Heart left ventricle (tissue), 16 donors: ENCODE measurements at regions not wholly inside any gene's neighbourhood (a gene's known extent, or its start where the extent isn't known, plus 50 kb on each side); places are given as distances from the start of the nearest gene placed in this dataset.

ENCODE experiments used
- ATAC-seq, 4 donors: fragments of 200-7000 bp; cut with Tn5 transposase; one replicate each; pipeline ENCODE4 v1.9.1; 2020 to 2022; ENCODE audit warnings: moderate library complexity in 4 of 4, mild to moderate bottlenecking in 3 of 4, moderate number of reproducible peaks in 1 of 4
- DNase-seq, 5 donors: peaks; one replicate each; pipeline ENCODE4 v3.0.0-alpha.2; 2020
- H3K27ac ChIP-seq, 12 donors: fragments of 200-600 bp; sonication (generic) in 4 of 12; one replicate each; pipeline versions ENCODE4 v1.5.0 to v1.8.0; 2016 to 2022; ENCODE audit warnings: mild to moderate bottlenecking in 2 of 12
- H3K27me3 ChIP-seq, 9 donors: fragments of 200-600 bp; sonication (generic) in 2 of 9; one replicate each; pipeline versions ENCODE4 v1.5.1 to v1.8.0; 2016 to 2022; ENCODE audit warnings: mild to moderate bottlenecking in 3 of 9
- H3K36me3 ChIP-seq, 9 donors: fragments of 200-600 bp; sonication (generic) in 2 of 9; one replicate each; pipeline versions ENCODE4 v1.5.0 to v1.8.0; 2018 to 2022; ENCODE audit warnings: mild to moderate bottlenecking in 2 of 9
- H3K4me1 ChIP-seq, 12 donors: fragments of 200-600 bp; sonication (generic) in 4 of 12; one replicate each; pipeline versions ENCODE4 v1.5.0 to v1.8.0; 2016 to 2022; ENCODE audit warnings: mild to moderate bottlenecking in 3 of 12
- H3K4me3 ChIP-seq, 12 donors: fragments of 200-600 bp; sonication (generic) in 4 of 12; one replicate each; pipeline versions ENCODE4 v1.5.0 to v1.8.0; 2017 to 2022; ENCODE audit warnings: mild to moderate bottlenecking in 9 of 12, moderate library complexity in 4 of 12
- H3K9me3 ChIP-seq, 12 donors: fragments of 200-600 bp; sonication (generic) in 4 of 12; one replicate each; pipeline versions ENCODE4 v1.5.0 to v1.8.0; 2016 to 2022; ENCODE audit warnings: mild to moderate bottlenecking in 1 of 12
- POLR2A ChIP-seq, 2 donors: fragments of 450-650 bp; IDR thresholded peaks; one replicate each; pipeline ENCODE4 v1.6.1; 2017; ENCODE audit warnings: antibody characterized with exemption in 2 of 2, mild to moderate bottlenecking in 2 of 2, moderate library complexity in 2 of 2
- WGBS, 4 donors: extraction: QIAGEN DNeasy Blood & Tissue Kit in 2 of 4; methylation state at CpG; one replicate each; pipeline versions ENCODE4 v1.1.5 to v1.1.7; 2013 to 2018; 5-methylcytosine and 5-hydroxymethylcytosine counted together
- intact Hi-C, 10 donors: fragments of 100-400 bp; cut with DNase I; formaldehyde crosslinking; loops; one replicate each; pipeline versions ENCODE4 v1.11.1 to v1.14.2; 2022
- TF ChIP-seq, protein P1 (sequence below), 12 donors: fragments of 200-600 bp; sonication (generic) in 4 of 12; IDR thresholded peaks; one replicate each; pipeline versions ENCODE4 v1.5.0 to v1.8.0; 2018 to 2022; ENCODE audit warnings: antibody characterized with exemption in 12 of 12, mild to moderate bottlenecking in 5 of 12
- donor health status: ischemic (EF 13 %, LVEDD 7.1; RV severe dilation, severe dysfunction).
- donor health status: healthy with polysubstance abuse.
- donor health status: DM: no; HTN: yes; CAD: no.
- donor health status: DM: no; HTN: no; CAD: no.
- donor health status: ischemic (EF 25% LVEDD 6.9; RV normal size, moderate dysfunction).
- donor health status: ischemic (EF 25% LVEDD 5.7; RV mildly dilated, moderate dysfunction).
- donor health status: healthy.
- donor health status: DM: yes; HTN: yes; CAD: no.
- donor health status: ischemic (EF 35%, LVEDD 5.7; RV mildly dilated, moderate dysfunction).
- donor health status: nonischemic (EF 11% LVEDD 7.7; RV severe dilation, severe dysfunction).
- donor health status: DM: yes; HTN: yes; CAD: no.
- donor health status: PGD.
- donor health status: ischemic (EF 29% LVEDD 5.4; RV normal size, mild dysfunction).
- donor health status: nonischemic (EF 23%, LVEDD 6.1; RV moderate dilation, normal function).

DNA sequence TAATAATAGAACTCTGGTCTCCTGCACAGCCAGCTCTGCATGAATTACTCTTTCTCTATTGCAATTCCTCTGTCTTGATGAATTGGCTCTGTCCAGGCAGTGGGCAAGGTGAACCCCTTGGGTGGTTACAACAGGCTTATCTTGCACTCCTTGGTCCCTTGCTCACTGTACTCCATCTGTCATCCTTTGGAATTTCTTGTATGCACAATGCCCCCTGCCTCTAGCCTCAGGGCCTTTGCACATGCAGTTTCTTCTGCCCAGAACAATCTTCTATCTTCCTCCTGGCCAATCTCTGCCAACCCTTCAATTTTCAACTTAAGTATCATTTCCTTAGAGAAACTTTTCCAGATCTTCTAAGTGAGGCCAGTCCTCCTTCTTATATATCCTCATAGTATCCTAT lies 114.7 kb upstream of the NLRP1 start:
- Histone ChIP-seq H3K36me3 (no peaks in the 10 kb centered on the region), H3K9me3 (peaks cover 0 to 17% (median 4%) of the 10 kb centered on the region in 12 donors), H3K27me3 (peaks cover 0 to 26% (median 0%) of the 10 kb centered on the region in 9 donors), H3K4me1 (no peaks in the 10 kb centered on the region), H3K27ac (no peak overlapping the region), H3K4me3 (no peak overlapping the region)
- intact Hi-C loops = no loop called here
- TF ChIP-seq POLR2A (IDR thresholded peaks at IDR 0.05) = no peak
- TF ChIP-seq, protein P1, sequence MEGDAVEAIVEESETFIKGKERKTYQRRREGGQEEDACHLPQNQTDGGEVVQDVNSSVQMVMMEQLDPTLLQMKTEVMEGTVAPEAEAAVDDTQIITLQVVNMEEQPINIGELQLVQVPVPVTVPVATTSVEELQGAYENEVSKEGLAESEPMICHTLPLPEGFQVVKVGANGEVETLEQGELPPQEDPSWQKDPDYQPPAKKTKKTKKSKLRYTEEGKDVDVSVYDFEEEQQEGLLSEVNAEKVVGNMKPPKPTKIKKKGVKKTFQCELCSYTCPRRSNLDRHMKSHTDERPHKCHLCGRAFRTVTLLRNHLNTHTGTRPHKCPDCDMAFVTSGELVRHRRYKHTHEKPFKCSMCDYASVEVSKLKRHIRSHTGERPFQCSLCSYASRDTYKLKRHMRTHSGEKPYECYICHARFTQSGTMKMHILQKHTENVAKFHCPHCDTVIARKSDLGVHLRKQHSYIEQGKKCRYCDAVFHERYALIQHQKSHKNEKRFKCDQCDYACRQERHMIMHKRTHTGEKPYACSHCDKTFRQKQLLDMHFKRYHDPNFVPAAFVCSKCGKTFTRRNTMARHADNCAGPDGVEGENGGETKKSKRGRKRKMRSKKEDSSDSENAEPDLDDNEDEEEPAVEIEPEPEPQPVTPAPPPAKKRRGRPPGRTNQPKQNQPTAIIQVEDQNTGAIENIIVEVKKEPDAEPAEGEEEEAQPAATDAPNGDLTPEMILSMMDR (IDR thresholded peaks at IDR 0.05) = no peak
- no peak for DNase-seq
- no peak for ATAC-seq

DNA sequence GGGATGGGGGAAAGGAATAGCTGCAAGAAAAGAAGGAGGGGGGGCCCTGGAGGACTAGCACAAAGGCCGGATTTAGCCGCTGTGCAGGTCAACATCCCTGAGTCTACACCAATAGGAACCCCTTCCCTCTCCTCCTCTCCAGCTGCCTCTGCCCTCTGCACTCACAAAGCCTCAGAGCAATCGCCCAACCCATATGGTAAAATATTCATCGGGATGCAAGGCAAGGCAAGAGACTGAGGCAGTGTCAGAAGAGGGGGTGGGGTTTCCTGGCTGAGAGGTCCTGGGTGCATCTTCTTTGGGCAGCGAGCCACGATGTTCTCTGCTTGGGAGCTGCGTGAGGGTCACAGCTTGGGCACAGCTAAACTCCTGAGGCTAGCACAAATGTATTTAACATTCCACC lies 115.5 kb upstream of the NLRP1 start:
- WGBS, 4 donors = 19 to 47% (median 21%) methylated on average over 4 to 7 of the region's 7 CpGs
- Histone ChIP-seq H3K36me3 (no peaks in the 10 kb centered on the region), H3K4me1 (no peaks in the 10 kb centered on the region), H3K27me3 (peaks cover 0 to 26% (median 0%) of the 10 kb centered on the region in 9 donors), H3K9me3 (peaks cover 0 to 17% (median 4%) of the 10 kb centered on the region in 12 donors), H3K4me3 (no peak overlapping the region), H3K27ac (no peak overlapping the region)
- no peak for ATAC-seq
- no peak for DNase-seq
- intact Hi-C loops = loop anchor here in 3 of 10 donors (5.0 to 10.0 kb wide), 3 partner anchors 105 to 725 kb away; no protein-coding TSS in a partner anchor
- TF ChIP-seq, protein P1 (IDR thresholded peaks at IDR 0.05) = no peak
- no peak for TF ChIP-seq POLR2A (IDR thresholded peaks at IDR 0.05)

DNA sequence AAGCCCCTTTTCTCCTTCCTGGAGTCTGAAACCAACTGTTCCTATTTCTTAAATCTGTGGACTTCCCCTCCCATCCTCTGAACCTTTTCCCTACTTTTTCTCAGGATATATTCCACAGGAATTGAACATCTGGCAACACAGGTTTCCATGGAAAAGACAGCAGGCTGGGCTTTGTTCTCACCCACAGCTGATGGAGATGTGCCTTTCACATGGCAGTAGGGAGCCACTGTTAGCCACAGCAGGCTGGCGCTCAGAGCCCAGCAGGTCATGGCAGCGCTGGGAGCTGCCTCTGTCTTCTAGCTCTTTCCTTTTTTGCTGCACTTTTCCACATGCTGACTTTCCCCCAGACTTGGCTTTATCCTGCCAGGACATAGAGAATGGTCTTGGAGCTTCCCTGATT lies 116.4 kb upstream of the NLRP1 start:
- H3K27me3 ChIP-seq = peaks cover 0 to 31% (median 0%) of the 10 kb centered on the region in 9 donors
- no peak overlapping the region for H3K4me3 ChIP-seq
- intact Hi-C loops = loop anchor here in 3 of 10 donors (5.0 to 10.0 kb wide), 3 partner anchors 106 to 724 kb away; no protein-coding TSS in a partner anchor
- TF ChIP-seq POLR2A (IDR thresholded peaks at IDR 0.05) = no peak
- TF ChIP-seq, protein P1 (IDR thresholded peaks at IDR 0.05) = no peak
- H3K27ac ChIP-seq = no peak overlapping the region
- no peaks in the 10 kb centered on the region for H3K4me1 ChIP-seq
- ATAC-seq (no peak), DNase-seq (no peak)
- 36 to 61% (median 42%) methylated on average over 2 of the region's 2 CpGs for whole genome bisulfite sequencing, 4 donors
- peaks cover 0 to 17% (median 4%) of the 10 kb centered on the region in 12 donors for H3K9me3 ChIP-seq
- no peaks in the 10 kb centered on the region for H3K36me3 ChIP-seq

DNA sequence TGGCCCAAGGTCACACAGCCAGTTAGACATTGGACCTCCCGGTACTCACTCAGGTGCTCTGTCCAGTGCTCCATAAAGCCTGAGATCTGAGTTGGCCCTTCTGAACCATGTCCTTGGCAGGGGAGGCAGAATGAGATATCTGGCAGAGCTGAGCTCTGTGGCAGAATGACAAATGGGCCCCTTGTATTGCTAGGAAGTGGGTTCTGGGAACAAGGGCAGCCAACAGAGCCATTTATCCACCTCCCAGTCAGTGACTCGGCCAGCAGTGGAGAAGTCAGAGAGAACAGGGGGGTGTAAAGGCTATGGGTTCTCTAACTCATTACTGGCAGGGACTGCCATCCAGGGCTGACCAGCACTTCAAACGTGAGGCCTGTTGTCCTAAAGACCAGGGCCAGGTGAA lies 117.1 kb upstream of the NLRP1 start:
- ATAC-seq = no peak

More for the DNA sequence above, 117.1 kb upstream of the NLRP1 start:
- H3K36me3 ChIP-seq = no peaks in the 10 kb centered on the region
- intact Hi-C loops = loop anchor here in 3 of 10 donors (5.0 to 10.0 kb wide), 3 partner anchors 107 to 723 kb away; no protein-coding TSS in a partner anchor
- no peaks in the 10 kb centered on the region for H3K4me1 ChIP-seq
- DNase-seq = no peak
- TF ChIP-seq POLR2A (IDR thresholded peaks at IDR 0.05) = no peak
- TF ChIP-seq, protein P1 (IDR thresholded peaks at IDR 0.05) = no peak
- 56 to 64% (median 60%) methylated on average over 3 of the region's 3 CpGs for WGBS, 4 donors
- H3K27ac ChIP-seq = no peak overlapping the region
- peaks cover 0 to 17% (median 4%) of the 10 kb centered on the region in 12 donors for H3K9me3 ChIP-seq
- H3K27me3 ChIP-seq = peaks cover 0 to 31% (median 0%) of the 10 kb centered on the region in 9 donors
- no peak overlapping the region for H3K4me3 ChIP-seq
